Liver (tissue), 3 donors: ENCODE measurements at regions not wholly inside any gene's neighbourhood (a gene's known extent, or its start where the extent isn't known, plus 50 kb on each side); places are given as distances from the start of the nearest gene placed in this dataset.

Experiments
- CTCF ChIP-seq: fragments of 150-350 bp; IDR thresholded peaks from 2 replicates; pipeline ENCODE4 v1.5.1; 2017; ENCODE audit warnings: improper control_type of control experiment, low read depth, low read length; ENCODE audit not compliant: missing input control
- FOXA2 ChIP-seq: IDR thresholded peaks from 2 replicates; pipeline ENCODE4 v1.6.1; 2016; ENCODE audit warnings: antibody characterized with exemption
- JUND ChIP-seq, 2 donors: IDR thresholded peaks; 2 replicates each; pipeline ENCODE4 v1.6.1; 2016; ENCODE audit warnings: antibody characterized with exemption in 2 of 2
- MAX ChIP-seq: IDR thresholded peaks from 2 replicates; pipeline ENCODE4 v1.6.1; 2016; ENCODE audit warnings: antibody characterized with exemption
- SP1 ChIP-seq: IDR thresholded peaks from 2 replicates; pipeline ENCODE4 v1.6.1; 2018; ENCODE audit warnings: antibody characterized with exemption, mild to moderate bottlenecking
- TAF1 ChIP-seq: conservative IDR thresholded peaks from 2 replicates; pipeline ENCODE4 v1.6.1; 2016; ENCODE audit warnings: antibody characterized with exemption, mild to moderate bottlenecking
- donor health status: healthy.
- donor health status: healthy.

DNA sequence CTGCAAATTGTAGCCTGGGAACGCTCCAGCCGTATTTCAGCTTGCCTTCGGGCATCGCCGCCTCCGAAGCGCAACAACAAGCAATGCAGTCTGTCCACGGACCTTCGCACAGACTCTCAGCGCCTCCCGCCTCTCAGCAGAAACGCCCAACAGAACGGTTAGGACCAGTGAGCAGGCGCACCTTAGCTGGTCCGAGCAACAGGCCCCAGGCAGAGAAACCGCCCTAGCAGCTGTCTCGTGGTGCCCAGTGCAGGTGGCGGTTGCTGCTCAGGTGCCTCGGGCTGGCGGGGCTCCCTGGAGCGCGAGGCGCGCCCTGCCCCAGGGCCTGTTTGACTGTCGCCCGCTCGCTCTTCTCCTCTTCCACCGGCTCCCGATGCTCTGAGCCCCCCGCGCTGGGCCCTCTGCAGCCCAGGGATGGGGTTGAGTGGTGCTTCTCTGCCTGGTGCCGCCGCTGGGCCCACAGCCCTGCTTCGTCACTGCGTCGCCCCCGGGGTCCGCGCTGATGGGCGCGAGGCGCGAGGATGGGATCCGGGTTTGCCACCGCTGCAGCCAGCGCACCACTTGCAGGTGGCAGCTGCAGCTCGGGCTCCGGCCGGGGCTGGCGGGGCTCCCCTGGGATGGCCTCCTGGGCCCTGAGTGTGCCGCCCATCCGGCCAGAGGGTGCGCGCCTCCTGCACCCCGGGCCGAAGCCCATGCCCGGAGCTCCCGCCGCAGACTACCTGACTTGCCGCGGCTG lies 268.4 kb upstream of the FRG2C start:
- no peak for TF ChIP-seq CTCF
- no peak for TF ChIP-seq MAX
- no peak for TF ChIP-seq SP1
- no peak for TF ChIP-seq JUND (IDR thresholded peaks at IDR 0.05)
- TF ChIP-seq FOXA2: no peak
- TF ChIP-seq TAF1: no peak
